ENCODE measurements at regions not wholly inside any gene's neighbourhood (a gene's known extent, or its start where the extent isn't known, plus 50 kb on each side); places are given as distances from the start of the nearest gene placed in this dataset.

DNA sequence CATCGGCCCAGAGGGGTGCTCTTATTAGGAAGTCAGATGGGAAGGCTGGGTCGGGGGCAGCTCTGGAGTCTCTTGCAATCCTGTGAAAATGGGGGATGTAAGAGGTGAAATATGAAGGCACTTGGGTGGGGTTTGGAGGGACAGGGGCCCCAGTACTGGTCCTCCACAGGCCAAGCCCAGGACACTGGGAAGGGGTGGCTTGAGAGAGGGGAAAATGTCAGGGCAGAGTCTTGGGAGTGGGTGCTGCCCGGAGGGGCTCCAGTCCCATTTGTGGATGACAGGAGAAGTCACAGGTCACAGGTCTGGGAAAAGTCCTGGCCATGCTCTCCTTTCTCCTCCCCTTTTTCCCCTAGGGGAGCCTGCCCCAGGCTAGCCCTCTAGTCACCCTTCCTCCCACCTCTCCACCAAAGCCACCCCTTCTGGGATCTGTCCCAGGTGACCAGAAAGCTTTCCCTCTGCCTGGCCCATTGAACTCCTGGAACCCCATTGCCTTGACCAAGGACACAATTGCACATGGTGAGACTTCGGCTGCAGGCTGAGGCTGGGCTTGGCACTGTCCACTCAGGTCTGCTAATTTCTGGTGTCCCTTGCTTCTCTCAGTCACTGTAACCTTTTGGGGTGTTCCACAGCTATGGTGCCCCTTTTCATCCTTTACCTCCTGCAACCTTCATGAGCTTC is 1465.0 kb downstream of the TBC1D22A start:
- TF ChIP-seq, protein P1, sequence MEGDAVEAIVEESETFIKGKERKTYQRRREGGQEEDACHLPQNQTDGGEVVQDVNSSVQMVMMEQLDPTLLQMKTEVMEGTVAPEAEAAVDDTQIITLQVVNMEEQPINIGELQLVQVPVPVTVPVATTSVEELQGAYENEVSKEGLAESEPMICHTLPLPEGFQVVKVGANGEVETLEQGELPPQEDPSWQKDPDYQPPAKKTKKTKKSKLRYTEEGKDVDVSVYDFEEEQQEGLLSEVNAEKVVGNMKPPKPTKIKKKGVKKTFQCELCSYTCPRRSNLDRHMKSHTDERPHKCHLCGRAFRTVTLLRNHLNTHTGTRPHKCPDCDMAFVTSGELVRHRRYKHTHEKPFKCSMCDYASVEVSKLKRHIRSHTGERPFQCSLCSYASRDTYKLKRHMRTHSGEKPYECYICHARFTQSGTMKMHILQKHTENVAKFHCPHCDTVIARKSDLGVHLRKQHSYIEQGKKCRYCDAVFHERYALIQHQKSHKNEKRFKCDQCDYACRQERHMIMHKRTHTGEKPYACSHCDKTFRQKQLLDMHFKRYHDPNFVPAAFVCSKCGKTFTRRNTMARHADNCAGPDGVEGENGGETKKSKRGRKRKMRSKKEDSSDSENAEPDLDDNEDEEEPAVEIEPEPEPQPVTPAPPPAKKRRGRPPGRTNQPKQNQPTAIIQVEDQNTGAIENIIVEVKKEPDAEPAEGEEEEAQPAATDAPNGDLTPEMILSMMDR (conservative IDR thresholded peaks at IDR 0.05; ENCODE audit: low read depth, low read length) = no peak
- TF ChIP-seq EZH2phosphoT487 (IDR thresholded peaks at IDR 0.05; ENCODE audit: borderline replicate concordance, low read length) (no peak), EZH2 (IDR thresholded peaks at IDR 0.05; ENCODE audit: low read length, unreplicated experiment) (no peak)

Measured in PC-3 (cell line).